Neural progenitor cell (in vitro differentiated cells): ENCODE measurements at regions not wholly inside any gene's neighbourhood (a gene's known extent, or its start where the extent isn't known, plus 50 kb on each side); places are given as distances from the start of the nearest gene placed in this dataset.

Experiments
- DNase-seq: peaks from one replicate; pipeline ENCODE4 v3.0.0-alpha.2; 2016; ENCODE audit warnings: low spot score
- H2AFZ ChIP-seq: fragments of 200-600 bp; sonication (generic); replicated peaks from 2 replicates; pipeline ENCODE4 v1.6.1; 2016; ENCODE audit warnings: antibody characterized with exemption
- H3F3A ChIP-seq: fragments of 200-600 bp; sonication (generic); 2 replicates; pipeline ENCODE4 v1.6.1; 2016; ENCODE audit warnings: antibody characterized with exemption, low read depth
- H3K27ac ChIP-seq: fragments of 200-600 bp; sonication (generic); 2 replicates; pipeline ENCODE4 v1.5.1; 2016; ENCODE audit warnings: mild to moderate bottlenecking
- H3K27me3 ChIP-seq: fragments of 200-600 bp; sonication (generic); 2 replicates; pipeline ENCODE4 v1.6.1; 2016; ENCODE audit warnings: mild to moderate bottlenecking, moderate library complexity
- H3K36me3 ChIP-seq: fragments of 200-600 bp; sonication (generic); 2 replicates; pipeline ENCODE4 v1.5.1; 2016
- H3K4me1 ChIP-seq: fragments of 200-600 bp; sonication (generic); 2 replicates; pipeline ENCODE4 v1.6.1; 2016; ENCODE audit warnings: mixed run types
- H3K4me2 ChIP-seq: fragments of 200-600 bp; sonication (generic); 2 replicates; pipeline ENCODE4 v1.6.1; 2016
- H3K4me3 ChIP-seq: fragments of 200-600 bp; sonication (generic); 2 replicates; pipeline ENCODE4 v1.5.1; 2016
- H3K79me2 ChIP-seq: fragments of 200-600 bp; sonication (generic); 2 replicates; pipeline ENCODE4 v1.6.1; 2016; ENCODE audit warnings: low read depth
- H3K9ac ChIP-seq: fragments of 200-600 bp; sonication (generic); 2 replicates; pipeline ENCODE4 v1.6.1; 2016
- H3K9me3 ChIP-seq: fragments of 200-600 bp; sonication (generic); 2 replicates; pipeline ENCODE4 v1.5.1; 2016; ENCODE audit warnings: low read depth
- H4K20me1 ChIP-seq: fragments of 200-600 bp; sonication (generic); 2 replicates; pipeline ENCODE4 v1.6.1; 2016; ENCODE audit warnings: low read depth
- H3K27ac Mint-ChIP-seq: 3 replicates; pipeline ENCODE4 v1.8.0; 2021; ENCODE audit warnings: mixed read lengths
- H3K27me3 Mint-ChIP-seq: 2 replicates; pipeline ENCODE4 v1.8.0; 2022; ENCODE audit warnings: low read depth, mild to moderate bottlenecking, inconsistent platforms, moderate library complexity, mixed read lengths; ENCODE audit not compliant: insufficient read depth
- H3K36me3 Mint-ChIP-seq: 3 replicates; pipeline ENCODE4 v1.8.0; 2021; ENCODE audit warnings: mixed read lengths
- H3K4me1 Mint-ChIP-seq: 3 replicates; pipeline ENCODE4 v1.8.0; 2021; ENCODE audit warnings: mixed read lengths
- H3K4me3 Mint-ChIP-seq: 3 replicates; pipeline ENCODE4 v1.8.0; 2021; ENCODE audit warnings: mild to moderate bottlenecking, moderate library complexity, mixed read lengths
- H3K9me3 Mint-ChIP-seq: 3 replicates; pipeline ENCODE4 v1.8.0; 2020; ENCODE audit warnings: mixed read lengths
- EZH2 ChIP-seq: fragments of 200-600 bp; sonication (generic); IDR thresholded peaks from 2 replicates; pipeline ENCODE4 v1.6.1; 2017; ENCODE audit warnings: antibody characterized with exemption, mild to moderate bottlenecking, moderate library complexity
- EZH2phosphoT487 ChIP-seq: fragments of 200-600 bp; sonication (generic); IDR thresholded peaks from 2 replicates; pipeline ENCODE4 v1.6.1; 2017; ENCODE audit warnings: antibody characterized with exemption
- TF ChIP-seq, protein P1 (sequence below): fragments of 200-600 bp; sonication (generic); IDR thresholded peaks from 2 replicates; pipeline ENCODE4 v1.5.1; 2017; ENCODE audit warnings: antibody characterized with exemption, mild to moderate bottlenecking

DNA sequence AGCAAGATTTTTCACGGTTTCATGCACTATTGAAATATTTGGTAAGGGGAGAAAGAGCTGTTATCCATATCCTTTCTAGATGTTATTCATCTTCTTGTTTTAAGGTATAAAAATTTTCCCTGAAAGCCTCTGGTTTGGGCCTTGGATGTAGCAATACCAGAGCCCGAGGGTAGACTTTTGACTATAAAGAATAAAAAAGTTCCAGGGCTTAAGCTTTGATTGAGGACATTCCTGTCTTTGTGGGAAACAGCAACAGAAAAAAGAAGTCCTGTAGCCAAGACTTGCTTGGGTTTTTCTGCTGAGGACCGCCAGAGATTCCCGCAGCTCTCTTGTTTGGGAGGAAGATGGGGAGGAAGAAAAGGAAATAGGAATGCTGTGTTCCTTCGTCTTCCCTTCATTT lies 440.0 kb upstream of the WWC1 start:
- Mint-ChIP-seq H3K27ac (no peak overlapping the region), H3K4me3 (no peak overlapping the region), H3K9me3 (no peaks in the 10 kb centered on the region), H3K36me3 (peaks cover 30% of the 10 kb centered on the region), H3K27me3 (peaks cover 4% of the 10 kb centered on the region), H3K4me1 (no peaks in the 10 kb centered on the region)
- H3K79me2 ChIP-seq, result no peaks in the 10 kb centered on the region
- H3K9me3 ChIP-seq, result no peaks in the 10 kb centered on the region
- no peaks in the 10 kb centered on the region for H3K36me3 ChIP-seq
- H2AFZ ChIP-seq, result no peak overlapping the region
- no peak for DNase-seq
- TF ChIP-seq EZH2phosphoT487 (no peak), EZH2 (no peak)
- TF ChIP-seq, protein P1, sequence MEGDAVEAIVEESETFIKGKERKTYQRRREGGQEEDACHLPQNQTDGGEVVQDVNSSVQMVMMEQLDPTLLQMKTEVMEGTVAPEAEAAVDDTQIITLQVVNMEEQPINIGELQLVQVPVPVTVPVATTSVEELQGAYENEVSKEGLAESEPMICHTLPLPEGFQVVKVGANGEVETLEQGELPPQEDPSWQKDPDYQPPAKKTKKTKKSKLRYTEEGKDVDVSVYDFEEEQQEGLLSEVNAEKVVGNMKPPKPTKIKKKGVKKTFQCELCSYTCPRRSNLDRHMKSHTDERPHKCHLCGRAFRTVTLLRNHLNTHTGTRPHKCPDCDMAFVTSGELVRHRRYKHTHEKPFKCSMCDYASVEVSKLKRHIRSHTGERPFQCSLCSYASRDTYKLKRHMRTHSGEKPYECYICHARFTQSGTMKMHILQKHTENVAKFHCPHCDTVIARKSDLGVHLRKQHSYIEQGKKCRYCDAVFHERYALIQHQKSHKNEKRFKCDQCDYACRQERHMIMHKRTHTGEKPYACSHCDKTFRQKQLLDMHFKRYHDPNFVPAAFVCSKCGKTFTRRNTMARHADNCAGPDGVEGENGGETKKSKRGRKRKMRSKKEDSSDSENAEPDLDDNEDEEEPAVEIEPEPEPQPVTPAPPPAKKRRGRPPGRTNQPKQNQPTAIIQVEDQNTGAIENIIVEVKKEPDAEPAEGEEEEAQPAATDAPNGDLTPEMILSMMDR, result no peak
- H3K4me3 ChIP-seq, result no peak overlapping the region
- H3K4me1 ChIP-seq, result no peaks in the 10 kb centered on the region
- no peaks in the 10 kb centered on the region for H4K20me1 ChIP-seq
- no peak overlapping the region for H3K9ac ChIP-seq
- no peak overlapping the region for H3K4me2 ChIP-seq
- H3K27ac ChIP-seq, result no peak overlapping the region
- H3K27me3 ChIP-seq, result no peaks in the 10 kb centered on the region
- no peaks in the 10 kb centered on the region for H3F3A ChIP-seq

DNA sequence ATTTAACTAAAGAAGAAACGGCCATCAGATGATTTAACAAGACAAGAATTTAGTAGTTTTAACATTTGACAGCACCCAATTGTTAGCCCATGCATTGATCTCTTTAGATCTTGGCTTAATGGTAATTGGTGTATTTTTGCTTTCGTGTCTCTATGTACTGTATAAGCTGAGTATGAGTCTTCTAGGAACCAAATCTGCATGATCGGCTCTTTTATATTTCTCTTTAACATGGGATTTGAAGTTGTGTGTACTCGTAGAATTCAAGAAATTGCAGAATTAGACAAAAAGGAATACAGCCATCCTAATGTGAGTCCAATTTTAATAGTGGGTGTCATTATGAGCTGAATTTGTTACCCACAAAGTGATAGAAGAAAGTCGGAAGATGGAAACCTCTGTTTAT lies 438.9 kb upstream of the WWC1 start:
- Histone ChIP-seq H3K4me1 (no peaks in the 10 kb centered on the region), H3K4me3 (no peak overlapping the region), H3K9me3 (no peaks in the 10 kb centered on the region), H2AFZ (no peak overlapping the region), H3K4me2 (no peak overlapping the region), H3F3A (no peaks in the 10 kb centered on the region), H3K36me3 (no peaks in the 10 kb centered on the region), H3K79me2 (no peaks in the 10 kb centered on the region), H4K20me1 (no peaks in the 10 kb centered on the region), H3K9ac (no peak overlapping the region), H3K27ac (no peak overlapping the region), H3K27me3 (no peaks in the 10 kb centered on the region)
- no peak overlapping the region for H3K4me3 Mint-ChIP-seq
- DNase-seq, result no peak
- H3K27ac Mint-ChIP-seq, result no peak overlapping the region
- TF ChIP-seq, protein P1, result no peak
- TF ChIP-seq EZH2phosphoT487, result no peak
- no peak for TF ChIP-seq EZH2
- peaks cover 4% of the 10 kb centered on the region for H3K27me3 Mint-ChIP-seq
- no peaks in the 10 kb centered on the region for H3K4me1 Mint-ChIP-seq
- H3K9me3 Mint-ChIP-seq, result no peaks in the 10 kb centered on the region
- peaks cover 25% of the 10 kb centered on the region for H3K36me3 Mint-ChIP-seq

DNA sequence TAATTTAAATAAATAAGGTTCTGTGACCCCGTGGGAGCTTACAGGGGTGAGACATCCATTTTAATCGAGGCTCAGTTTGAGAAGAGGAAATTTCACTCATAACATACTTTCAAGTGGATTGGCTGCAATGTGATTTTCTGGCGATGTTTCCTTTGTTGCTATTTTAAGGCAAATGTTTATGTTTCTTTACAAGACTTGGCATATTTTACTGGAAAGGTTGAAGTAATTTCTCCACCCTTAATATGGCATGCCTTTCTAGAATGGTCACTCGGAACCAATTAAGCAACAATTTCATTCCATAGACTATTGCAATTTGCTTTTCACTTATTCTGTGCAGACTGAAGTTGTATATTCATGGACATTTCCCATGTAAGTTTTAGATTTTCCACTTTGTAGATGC lies 438.0 kb upstream of the WWC1 start:
- no peak overlapping the region for H3K9ac ChIP-seq
- no peaks in the 10 kb centered on the region for H3F3A ChIP-seq
- H2AFZ ChIP-seq, result no peak overlapping the region
- no peaks in the 10 kb centered on the region for H3K9me3 ChIP-seq
- no peaks in the 10 kb centered on the region for H3K36me3 ChIP-seq
- no peaks in the 10 kb centered on the region for H3K79me2 ChIP-seq
- no peak for DNase-seq
- no peaks in the 10 kb centered on the region for H3K4me1 ChIP-seq
- no peaks in the 10 kb centered on the region for H4K20me1 ChIP-seq
- H3K27ac Mint-ChIP-seq, result no peak overlapping the region
- H3K4me3 ChIP-seq, result no peak overlapping the region
- H3K36me3 Mint-ChIP-seq, result peaks cover 27% of the 10 kb centered on the region
- no peaks in the 10 kb centered on the region for H3K27me3 ChIP-seq
- H3K4me1 Mint-ChIP-seq, result no peaks in the 10 kb centered on the region
- TF ChIP-seq EZH2phosphoT487, result no peak
- TF ChIP-seq, protein P1, result no peak
- no peak for TF ChIP-seq EZH2
- no peak overlapping the region for H3K4me3 Mint-ChIP-seq
- H3K9me3 Mint-ChIP-seq, result peaks cover 6% of the 10 kb centered on the region
- no peak overlapping the region for H3K4me2 ChIP-seq
- H3K27ac ChIP-seq, result no peak overlapping the region
- H3K27me3 Mint-ChIP-seq, result peaks cover 6% of the 10 kb centered on the region
